ELR (cell line): ENCODE measurements at regions not wholly inside any gene's neighbourhood (a gene's known extent, or its start where the extent isn't known, plus 50 kb on each side); places are given as distances from the start of the nearest gene placed in this dataset.

Experiments
- DNase-seq: peaks from one replicate; pipeline ENCODE4 v3.0.0-alpha.2; 2015; ENCODE audit warnings: low read depth

GRCh38 chr1:193555662-193556441 is 369.4 kb upstream of the B3GALT2 start:
- no peak for DNase-seq

GRCh38 chr1:193553564-193553963 is 367.2 kb upstream of the B3GALT2 start:
- DNase-seq = no peak

GRCh38 chr1:193552274-193552673 is 365.9 kb upstream of the B3GALT2 start:
- DNase-seq = no peak

GRCh38 chr1:193549081-193549480 is 362.7 kb upstream of the B3GALT2 start:
- DNase-seq = no peak

GRCh38 chr1:193545171-193545570 is 358.8 kb upstream of the B3GALT2 start:
- no peak for DNase-seq

GRCh38 chr1:193543259-193543658 is 356.8 kb upstream of the B3GALT2 start:
- peak; percentile 6 for DNase-seq

DNA sequence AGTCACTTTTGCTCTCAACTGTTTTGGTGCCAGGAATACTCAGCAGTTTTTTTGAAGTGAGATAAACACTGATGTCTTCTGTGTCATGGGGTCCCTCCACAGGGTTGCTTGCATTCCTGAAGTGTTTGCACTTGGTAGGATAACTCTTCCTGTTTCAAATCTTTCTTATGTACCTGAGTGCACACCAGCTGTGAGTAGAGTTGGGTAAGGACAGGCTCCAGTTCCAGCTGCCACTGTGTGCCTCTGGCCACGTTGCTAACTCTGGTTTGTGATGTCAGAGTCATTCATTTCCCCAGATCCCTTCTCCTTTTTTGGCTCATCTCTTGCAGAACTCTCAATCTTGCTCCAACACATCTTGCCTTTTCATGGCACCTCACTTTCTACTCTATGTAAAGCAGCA is 356.3 kb upstream of the B3GALT2 start:
- no peak for DNase-seq

- DNase-seq = no peak
These were observed 354.1 kb upstream of the B3GALT2 start for GRCh38 chr1:193540511-193540910.

DNA sequence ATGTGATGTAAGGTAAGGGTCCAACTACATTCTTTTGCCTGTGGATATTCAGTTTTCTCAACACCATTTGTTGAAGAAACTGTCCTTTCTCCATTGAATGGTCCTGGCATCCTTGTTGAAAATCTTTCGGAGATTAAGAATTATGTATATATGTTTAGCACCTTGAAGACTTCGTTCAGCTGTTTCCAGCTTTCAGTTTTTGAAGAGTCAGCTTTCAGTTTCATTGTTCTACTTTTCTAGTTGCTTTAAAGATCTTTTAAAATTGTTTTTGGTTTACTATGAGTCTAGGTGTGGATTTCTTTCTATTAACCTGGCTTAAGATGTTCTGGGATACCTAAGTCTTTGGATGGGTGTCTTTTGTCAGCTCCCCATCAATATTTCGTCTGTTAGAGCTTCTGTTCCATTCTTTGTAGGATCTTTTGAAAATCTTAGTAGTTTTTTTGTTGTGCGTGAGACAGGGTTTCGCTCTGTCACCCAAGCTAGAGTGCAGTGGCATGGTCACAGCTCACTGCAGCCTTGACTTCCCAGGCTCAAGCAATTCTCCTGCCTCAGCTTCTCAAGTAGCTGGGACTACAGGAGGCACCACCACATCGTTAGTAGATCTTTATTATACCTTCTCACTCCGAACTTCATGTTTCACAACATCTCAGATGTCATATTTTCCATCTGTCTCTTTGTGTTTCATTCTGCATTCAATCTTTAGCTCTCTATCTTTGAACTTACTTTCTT is 353.5 kb upstream of the B3GALT2 start:
- no peak for DNase-seq

- no peak for DNase-seq
These were observed 352.3 kb upstream of the B3GALT2 start for GRCh38 chr1:193538680-193539079.

DNA sequence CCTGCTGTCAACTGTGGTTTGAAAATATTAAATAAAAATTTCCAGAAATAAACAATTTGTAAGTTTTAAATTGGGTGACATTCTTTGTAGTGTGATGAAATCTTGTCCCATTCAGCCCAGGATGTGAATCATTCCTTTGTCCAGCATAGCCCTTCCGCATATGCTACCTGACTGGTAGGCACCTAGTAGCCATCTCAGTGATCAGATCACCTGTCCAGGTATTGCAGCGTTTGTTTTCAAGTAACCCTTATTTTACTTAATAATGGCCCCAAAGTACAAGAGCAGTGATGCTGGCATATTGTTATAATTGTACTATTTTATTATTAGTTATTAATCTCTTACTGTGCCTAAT is 351.6 kb upstream of the B3GALT2 start:
- DNase-seq = no peak

DNA sequence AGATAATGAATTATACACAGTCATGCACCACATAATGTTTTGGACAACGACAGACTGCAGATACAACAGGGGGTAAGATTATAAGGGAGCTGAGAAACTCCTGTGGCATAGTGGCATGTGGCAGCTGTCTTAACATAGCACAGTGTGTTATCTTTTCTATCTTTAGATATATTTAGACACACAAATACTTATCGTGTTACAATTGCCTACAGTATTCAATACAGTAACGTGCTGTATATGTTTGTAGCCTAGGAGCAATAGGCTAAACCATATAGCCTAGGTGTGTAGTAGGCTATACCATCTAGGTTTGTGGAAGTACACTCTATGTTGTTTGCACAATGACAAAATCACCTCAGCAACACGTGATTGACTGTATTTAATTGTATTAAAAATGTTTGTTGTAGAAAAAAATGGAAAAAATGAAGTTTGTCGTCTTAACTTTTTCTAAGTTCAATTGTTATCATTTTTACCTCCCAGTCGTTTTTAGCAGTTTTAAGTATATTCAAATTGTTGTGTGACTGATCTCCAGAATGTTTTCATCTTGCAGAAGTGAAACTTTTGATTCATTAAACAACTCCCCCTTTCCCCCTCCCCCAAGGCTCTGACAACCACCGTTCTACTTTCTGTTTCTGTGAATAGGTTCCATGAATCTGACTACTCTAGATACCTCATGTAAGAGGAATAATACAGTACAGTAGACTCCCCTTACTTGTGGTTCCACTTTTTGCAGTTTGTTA is 351.0 kb upstream of the B3GALT2 start:
- no peak for DNase-seq

DNA sequence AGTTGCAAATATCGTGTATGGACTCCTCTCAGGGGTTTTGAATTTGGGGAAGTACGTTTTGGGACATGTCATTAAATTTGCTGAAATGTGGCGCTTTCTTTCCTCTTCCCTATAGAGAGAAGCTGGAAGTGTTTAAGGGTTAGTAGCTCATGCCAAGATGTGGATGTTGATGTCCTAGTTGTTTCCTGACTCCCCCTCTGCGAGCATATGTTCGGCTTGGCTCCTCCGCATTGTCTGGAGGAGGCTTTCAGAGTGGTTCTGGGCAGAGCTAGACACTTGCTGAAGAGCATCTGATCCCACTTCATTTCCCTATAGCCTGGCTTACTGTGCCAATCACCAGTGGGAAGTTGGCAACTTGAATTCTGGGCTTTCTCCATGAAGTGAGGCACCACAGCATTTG is 347.4 kb upstream of the B3GALT2 start:
- no peak for DNase-seq

DNA sequence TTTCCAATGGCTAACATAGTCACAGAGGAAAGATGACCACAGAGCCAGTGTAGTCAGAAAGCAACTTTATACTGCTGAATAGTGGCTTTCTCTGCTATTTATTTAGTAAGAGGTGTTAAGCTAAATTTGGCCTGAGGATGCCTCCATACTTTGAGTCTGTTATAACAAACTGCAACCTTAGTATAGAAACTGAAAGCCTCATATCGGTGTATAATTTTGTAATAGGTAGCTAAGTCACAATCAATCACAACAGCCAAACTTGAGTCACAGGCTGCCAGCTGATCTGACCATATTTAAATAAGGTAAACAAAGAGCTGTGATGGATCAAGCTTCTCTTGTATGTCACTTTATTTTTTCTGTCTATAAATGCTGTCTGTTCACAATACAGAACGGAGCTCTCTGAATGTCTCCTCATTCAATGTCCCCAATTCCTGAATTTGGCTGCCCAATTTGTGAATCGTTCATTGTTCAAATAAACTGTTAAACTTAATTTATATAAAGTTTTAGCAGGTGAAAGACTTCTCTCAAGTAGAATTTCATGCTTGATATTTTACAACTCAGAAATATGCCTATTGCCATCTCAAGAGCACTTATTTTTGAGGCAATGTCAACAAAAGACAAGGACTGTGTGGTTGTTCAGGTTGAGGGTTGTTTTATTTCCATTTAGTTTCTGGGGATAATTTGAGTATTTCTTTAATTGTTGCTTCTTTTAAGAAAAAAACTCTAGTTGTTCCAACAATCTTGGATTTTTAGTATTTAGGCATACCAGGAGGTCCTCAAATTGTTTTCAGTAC is 339.7 kb upstream of the B3GALT2 start:
- no peak for DNase-seq

GRCh38 chr1:193525411-193525810 is 339.0 kb upstream of the B3GALT2 start:
- DNase-seq = no peak

DNA sequence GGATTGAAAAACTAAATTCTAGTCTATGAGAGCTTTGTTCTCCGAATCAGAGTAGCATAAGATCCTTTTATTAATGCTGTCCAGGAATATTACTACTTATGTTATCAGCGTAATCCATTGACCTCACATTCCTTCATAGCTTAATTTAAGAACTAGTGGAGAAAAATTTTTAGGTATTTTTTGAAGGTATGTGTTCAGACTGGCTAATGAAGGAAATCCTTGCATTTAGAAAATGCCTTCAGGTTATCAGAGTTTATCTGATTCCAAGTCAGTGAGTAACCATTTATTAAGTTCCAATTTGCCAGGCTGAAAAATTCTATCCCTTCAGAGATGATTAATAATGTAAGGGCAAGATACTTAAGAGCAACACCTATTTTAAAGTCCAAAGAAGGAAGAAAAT is 338.2 kb upstream of the B3GALT2 start:
- DNase-seq = no peak

DNA sequence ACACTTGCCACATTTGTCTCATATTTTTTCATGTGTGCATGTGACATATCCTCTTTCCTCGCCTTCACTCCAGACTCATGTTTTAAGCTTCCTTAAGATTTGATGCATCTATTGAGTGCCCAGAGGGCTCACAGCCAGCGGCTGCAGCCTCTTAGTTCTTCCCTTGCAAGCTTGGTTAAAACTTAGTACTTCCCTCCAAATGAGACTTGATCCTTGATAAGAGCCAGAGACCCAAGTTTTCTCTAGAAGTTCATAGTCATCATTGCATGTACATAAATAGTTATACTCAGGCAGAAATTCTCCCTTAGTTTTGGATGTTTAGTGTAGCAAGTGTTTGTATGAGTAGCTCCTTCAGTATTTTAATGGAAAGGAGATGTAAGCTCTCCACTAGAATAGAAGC is 337.6 kb upstream of the B3GALT2 start:
- no peak for DNase-seq

GRCh38 chr1:193520472-193520871 is 334.1 kb upstream of the B3GALT2 start:
- no peak for DNase-seq

DNA sequence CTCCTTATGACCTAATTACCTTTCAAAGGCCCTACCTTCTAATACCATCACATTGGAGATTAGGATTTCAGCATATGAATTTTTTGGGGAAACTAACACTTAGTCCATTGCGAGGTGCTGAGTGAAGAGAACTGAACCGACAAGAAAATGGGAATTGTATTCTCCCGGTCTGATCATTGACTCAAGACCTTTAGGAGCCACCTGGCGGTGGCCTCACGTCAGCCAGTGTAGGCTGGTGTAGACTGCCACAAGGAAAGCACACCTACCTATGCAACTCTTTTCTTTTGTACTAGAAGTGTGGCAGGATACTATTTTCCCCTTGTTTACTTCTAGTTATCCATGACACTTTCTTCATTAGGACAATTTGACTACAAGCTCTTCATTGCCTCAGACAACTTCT is 333.5 kb upstream of the B3GALT2 start:
- no peak for DNase-seq

GRCh38 chr1:193516755-193517388 is 330.5 kb upstream of the B3GALT2 start:
- no peak for DNase-seq

DNA sequence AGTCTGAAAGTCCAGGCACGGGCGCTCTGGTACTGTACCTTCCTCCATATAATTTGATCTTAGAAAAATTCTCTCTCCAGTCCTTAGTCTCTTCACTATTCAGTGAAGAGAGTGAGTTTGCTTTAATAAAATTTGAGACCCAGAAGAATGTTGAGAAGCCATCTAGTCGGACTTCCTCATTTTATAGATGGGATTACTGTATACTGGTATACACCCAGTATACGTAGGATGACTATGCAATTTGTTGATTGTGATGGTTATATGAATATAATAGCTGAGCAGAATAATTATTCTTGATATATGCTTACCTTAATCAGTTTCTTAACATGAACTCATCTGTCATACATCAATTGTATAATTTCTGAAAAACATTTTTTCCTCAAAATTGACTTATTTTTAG is 328.0 kb upstream of the B3GALT2 start:
- DNase-seq = no peak

DNA sequence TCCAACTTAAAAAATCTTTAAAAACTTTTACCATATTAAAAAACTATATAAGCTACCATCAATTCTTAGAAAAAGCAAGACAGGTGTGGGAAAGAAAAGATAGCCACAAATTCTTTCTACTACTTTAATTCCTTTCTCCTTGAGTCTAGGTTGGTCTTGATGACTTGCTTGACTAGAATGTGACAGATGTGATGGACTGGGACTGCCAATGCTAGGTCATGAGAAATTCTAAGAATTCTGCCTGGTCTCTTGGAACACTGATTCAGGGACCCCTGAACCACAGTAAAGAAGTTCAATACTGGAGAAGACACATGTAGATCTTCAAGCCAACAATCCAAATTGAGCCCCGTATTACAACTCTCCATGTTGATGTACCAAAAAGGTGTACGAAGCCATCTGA is 326.6 kb upstream of the B3GALT2 start:
- DNase-seq = no peak
